Thoracic aorta (tissue), 2 donors: ENCODE measurements at regions not wholly inside any gene's neighbourhood (a gene's known extent, or its start where the extent isn't known, plus 50 kb on each side); places are given as distances from the start of the nearest gene placed in this dataset.

Experiments used
- ATAC-seq: fragments of 150-250 bp; one replicate; pipeline ENCODE4 v1.8.0; 2017; ENCODE audit warnings: low read depth; ENCODE audit not compliant: insufficient number of reproducible peaks, low FRiP score
- DNase-seq: peaks from one replicate; pipeline ENCODE4 v3.0.0-alpha.2; 2020; ENCODE audit warnings: low spot score
- H3K27ac ChIP-seq, 2 donors: fragments of 200-600 bp; sonication (generic); 1 replicate in 1 of 2; 2 replicates in 1 of 2; pipeline ENCODE4 v1.5.1; 2016; ENCODE audit warnings: mild to moderate bottlenecking in 2 of 2, moderate library complexity in 2 of 2
- H3K27me3 ChIP-seq: fragments of 200-600 bp; sonication (generic); replicated peaks from 2 replicates; pipeline ENCODE4 v1.6.0; 2016; ENCODE audit warnings: mild to moderate bottlenecking; ENCODE audit not compliant: insufficient read depth
- H3K36me3 ChIP-seq: fragments of 200-600 bp; sonication (generic); one replicate; pipeline ENCODE4 v1.5.1; 2016
- H3K4me1 ChIP-seq, 2 donors: fragments of 200-600 bp; sonication (generic); 1 replicate in 1 of 2; 2 replicates in 1 of 2; pipeline versions ENCODE4 v1.5.1 to v1.6.0; 2016; ENCODE audit warnings: low read depth in 2 of 2, mild to moderate bottlenecking in 1 of 2; ENCODE audit not compliant: control insufficient read depth in 1 of 2
- H3K4me3 ChIP-seq: fragments of 200-600 bp; sonication (generic); 2 replicates; pipeline ENCODE4 v1.5.1; 2016; ENCODE audit warnings: mild to moderate bottlenecking
- H3K9me3 ChIP-seq: fragments of 200-600 bp; sonication (generic); 2 replicates; pipeline ENCODE4 v1.5.1; 2016
- TF ChIP-seq, protein P1 (sequence below): fragments of 200-600 bp; sonication (generic); IDR thresholded peaks from one replicate; pipeline ENCODE4 v1.5.1; 2019; ENCODE audit warnings: antibody characterized with exemption

DNA sequence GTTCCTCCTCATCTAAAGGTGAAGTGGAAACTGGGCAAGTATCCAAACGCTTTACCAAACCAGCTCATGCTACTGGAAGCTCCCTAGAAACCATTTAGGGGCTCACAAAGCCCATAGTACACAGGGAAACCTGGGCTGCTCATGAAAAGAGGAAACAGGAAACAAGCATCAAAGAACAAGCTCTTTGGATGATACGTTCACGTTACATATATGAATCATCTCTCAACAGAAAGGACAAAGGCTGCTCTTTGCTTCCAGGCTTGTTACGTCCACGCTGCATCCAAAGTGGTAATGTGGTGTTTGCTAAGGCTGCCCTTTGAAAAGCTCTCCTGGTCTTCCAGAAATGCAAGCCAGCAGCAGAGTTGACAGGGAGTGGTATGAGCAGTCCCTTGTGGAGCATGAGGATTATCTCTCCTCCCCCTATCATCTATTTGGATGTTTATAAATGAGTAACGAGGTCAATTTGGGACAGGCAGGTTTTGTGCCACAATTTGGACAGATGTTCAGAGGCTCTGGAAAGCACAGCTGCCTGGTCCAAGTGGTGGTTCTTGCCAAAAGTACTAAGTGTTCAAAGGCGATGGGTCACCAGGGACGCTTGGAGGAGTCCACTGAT is 98.0 kb upstream of the RORA start:
- Histone ChIP-seq H3K27me3 (no peaks in the 10 kb centered on the region), H3K27ac (no peak overlapping the region), H3K36me3 (no peaks in the 10 kb centered on the region), H3K4me1 (no peaks in the 10 kb centered on the region), H3K9me3 (no peaks in the 10 kb centered on the region), H3K4me3 (no peak overlapping the region)
- TF ChIP-seq, protein P1, sequence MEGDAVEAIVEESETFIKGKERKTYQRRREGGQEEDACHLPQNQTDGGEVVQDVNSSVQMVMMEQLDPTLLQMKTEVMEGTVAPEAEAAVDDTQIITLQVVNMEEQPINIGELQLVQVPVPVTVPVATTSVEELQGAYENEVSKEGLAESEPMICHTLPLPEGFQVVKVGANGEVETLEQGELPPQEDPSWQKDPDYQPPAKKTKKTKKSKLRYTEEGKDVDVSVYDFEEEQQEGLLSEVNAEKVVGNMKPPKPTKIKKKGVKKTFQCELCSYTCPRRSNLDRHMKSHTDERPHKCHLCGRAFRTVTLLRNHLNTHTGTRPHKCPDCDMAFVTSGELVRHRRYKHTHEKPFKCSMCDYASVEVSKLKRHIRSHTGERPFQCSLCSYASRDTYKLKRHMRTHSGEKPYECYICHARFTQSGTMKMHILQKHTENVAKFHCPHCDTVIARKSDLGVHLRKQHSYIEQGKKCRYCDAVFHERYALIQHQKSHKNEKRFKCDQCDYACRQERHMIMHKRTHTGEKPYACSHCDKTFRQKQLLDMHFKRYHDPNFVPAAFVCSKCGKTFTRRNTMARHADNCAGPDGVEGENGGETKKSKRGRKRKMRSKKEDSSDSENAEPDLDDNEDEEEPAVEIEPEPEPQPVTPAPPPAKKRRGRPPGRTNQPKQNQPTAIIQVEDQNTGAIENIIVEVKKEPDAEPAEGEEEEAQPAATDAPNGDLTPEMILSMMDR: no peak
- ATAC-seq (no peak), DNase-seq (no peak)

GRCh38 chr15:61319892-61320291 is 90.8 kb upstream of the RORA start:
- DNase-seq (no peak), ATAC-seq (no peak)
- Histone ChIP-seq H3K27me3 (no peaks in the 10 kb centered on the region), H3K4me1 (no peaks in the 10 kb centered on the region), H3K36me3 (no peaks in the 10 kb centered on the region), H3K4me3 (no peak overlapping the region), H3K27ac (no peak overlapping the region), H3K9me3 (no peaks in the 10 kb centered on the region)
- TF ChIP-seq, protein P1: no peak

DNA sequence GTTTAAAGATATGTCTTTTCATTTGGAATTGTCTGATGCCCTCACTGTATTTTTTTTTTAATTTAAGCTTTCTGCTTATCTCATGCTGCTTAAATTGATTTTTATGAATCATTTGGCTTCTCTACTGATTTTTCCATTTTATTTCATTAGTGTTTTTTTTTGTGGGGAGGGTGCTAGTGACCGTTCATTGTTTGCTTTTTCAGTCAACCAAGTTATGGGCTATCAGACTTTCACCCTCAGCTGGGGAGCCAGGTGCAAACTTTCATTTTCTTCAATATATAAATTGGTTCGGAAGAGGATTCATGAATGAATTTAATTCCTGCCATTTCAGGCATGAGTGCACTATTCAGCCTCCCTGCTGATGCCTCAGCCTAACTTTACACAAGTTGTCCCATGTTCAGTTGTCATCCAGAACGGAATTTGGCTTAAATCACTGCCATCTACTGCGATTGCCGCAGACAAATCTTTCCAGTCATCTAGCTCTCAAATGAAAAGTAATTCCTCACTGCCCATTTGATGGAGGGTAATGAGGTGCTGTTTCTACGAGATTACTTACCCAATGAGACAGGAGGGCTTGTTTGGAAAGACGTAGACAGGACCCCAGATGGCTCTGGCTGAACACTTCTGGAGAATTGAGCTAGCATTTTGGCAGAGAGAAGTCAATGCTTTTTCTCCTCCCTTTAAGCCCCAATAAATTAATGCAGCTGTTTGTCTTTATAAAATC is 89.9 kb upstream of the RORA start:
- Histone ChIP-seq H3K36me3 (no peaks in the 10 kb centered on the region), H3K4me1 (no peaks in the 10 kb centered on the region), H3K27me3 (no peaks in the 10 kb centered on the region), H3K9me3 (no peaks in the 10 kb centered on the region), H3K27ac (no peak overlapping the region), H3K4me3 (no peak overlapping the region)
- TF ChIP-seq, protein P1: no peak
- DNase-seq: no peak
- ATAC-seq: no peak

DNA sequence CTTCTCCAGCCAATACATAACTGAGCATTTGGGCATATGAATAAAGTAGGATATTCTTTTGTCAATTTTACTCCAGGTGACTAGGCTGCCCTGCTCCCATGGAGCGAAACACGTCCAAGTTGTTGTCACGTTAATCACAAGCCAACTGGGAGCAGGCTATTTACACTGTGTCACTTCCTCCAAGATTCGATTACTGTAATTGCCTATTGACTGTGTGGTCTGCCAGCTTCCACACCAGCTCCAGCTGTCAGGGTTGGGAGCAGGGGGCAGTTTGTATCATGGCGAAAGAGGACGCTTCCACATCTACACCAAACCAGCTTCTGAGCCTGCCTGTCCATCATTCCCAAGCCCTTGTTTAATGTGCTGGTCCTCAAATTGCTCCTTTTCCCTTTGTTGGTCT is 89.2 kb upstream of the RORA start:
- no peak for DNase-seq
- Histone ChIP-seq H3K4me1 (no peaks in the 10 kb centered on the region), H3K36me3 (no peaks in the 10 kb centered on the region), H3K9me3 (no peaks in the 10 kb centered on the region), H3K27me3 (no peaks in the 10 kb centered on the region), H3K27ac (no peak overlapping the region), H3K4me3 (no peak overlapping the region)
- no peak for ATAC-seq
- TF ChIP-seq, protein P1: no peak

- DNase-seq: no peak
- H3K4me3 ChIP-seq: no peak overlapping the region
- no peaks in the 10 kb centered on the region for H3K27me3 ChIP-seq
- H3K9me3 ChIP-seq: no peaks in the 10 kb centered on the region
- no peak overlapping the region for H3K27ac ChIP-seq
- no peak for ATAC-seq
- TF ChIP-seq, protein P1: no peak
- H3K4me1 ChIP-seq: no peaks in the 10 kb centered on the region
- no peaks in the 10 kb centered on the region for H3K36me3 ChIP-seq
Observed at GRCh38 chr15:61315471-61315870, 86.4 kb upstream of the RORA start.
